Effector CD4-positive, alpha-beta T cell (primary cell): ENCODE measurements at regions not wholly inside any gene's neighbourhood (a gene's known extent, or its start where the extent isn't known, plus 50 kb on each side); places are given as distances from the start of the nearest gene placed in this dataset.

Experiments
- DNase-seq: peaks from one replicate; pipeline ENCODE4 v3.0.0-alpha.2; 2020

GRCh38 chr2:134191835-134192234 lies 62.0 kb upstream of the MGAT5 start:
- no peak for DNase-seq

GRCh38 chr2:134193006-134193405 lies 60.9 kb upstream of the MGAT5 start:
- DNase-seq, result no peak

- no peak for DNase-seq
Measured at GRCh38 chr2:134194519-134194918, 59.4 kb upstream of the MGAT5 start.

DNA sequence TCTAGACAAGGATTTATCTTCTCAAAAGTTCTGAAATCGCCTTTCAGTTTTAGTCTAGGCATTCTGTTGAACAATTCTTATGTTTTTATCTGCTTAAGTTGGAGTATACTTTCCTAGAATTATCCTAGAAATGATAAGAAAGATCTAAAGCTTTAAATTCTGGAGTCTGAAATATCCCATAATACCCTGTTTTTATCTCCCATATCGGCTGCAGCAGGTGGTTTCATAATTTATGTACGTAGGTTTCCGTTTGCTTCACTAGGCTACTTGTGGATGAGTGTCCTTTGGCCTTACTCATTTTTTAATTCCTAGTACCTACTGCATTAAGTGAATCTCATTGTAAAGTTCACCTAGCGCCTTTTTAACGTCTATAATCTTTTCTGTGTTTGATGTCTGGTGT lies 58.5 kb upstream of the MGAT5 start:
- no peak for DNase-seq

- no peak for DNase-seq
Measured at GRCh38 chr2:134197445-134197844, 56.4 kb upstream of the MGAT5 start.

- no peak for DNase-seq
Measured at GRCh38 chr2:134198006-134198634, 55.8 kb upstream of the MGAT5 start.

DNA sequence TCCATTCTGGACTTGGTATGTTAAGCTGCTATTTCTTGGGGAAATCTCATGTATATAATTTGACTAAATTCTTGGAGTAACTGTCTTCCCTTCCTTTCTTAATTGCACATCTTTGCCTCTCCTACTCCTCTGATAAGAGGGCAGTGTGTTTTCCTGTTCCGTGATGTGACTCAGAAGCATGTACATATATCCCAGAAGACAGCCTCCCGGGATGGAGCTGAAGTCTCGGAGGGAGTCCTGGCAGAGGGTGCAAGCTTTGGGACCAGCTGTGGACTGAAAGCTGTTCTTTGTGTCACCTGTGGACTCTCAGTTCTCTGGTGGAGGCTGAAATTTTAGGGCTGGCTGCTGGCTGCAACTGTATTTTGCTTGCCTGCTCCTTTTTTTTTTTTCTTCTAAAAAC lies 54.7 kb upstream of the MGAT5 start:
- no peak for DNase-seq

DNA sequence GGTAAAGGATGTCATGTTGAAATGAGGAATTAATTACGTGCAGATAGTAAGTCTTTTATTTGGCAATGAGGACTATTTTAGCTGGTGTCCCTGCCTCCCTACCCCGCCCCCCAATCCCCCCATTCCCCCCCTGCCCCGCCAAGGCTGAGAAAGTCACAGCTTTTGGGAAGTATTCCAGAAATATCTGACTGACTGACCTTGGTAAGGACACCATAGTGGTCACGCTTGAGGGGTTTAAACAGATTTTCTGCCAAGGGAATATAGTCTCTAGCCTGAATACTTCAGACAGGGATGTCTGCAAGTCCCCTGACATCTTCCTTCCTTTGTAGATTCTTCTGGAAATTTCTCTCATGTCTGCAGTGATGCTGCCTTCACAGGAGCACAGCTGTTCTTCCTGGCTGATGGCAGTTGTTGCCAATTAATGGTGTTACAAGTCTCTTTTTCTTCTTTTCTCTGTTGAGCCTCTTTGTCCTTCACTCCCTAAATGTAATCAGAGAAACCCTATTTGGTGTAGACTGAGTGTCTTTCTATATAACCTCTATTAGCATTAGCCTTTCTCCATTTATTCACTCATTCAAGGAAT lies 53.7 kb upstream of the MGAT5 start:
- no peak for DNase-seq

- no peak for DNase-seq
Measured at GRCh38 chr2:134201533-134201932, 52.3 kb upstream of the MGAT5 start.

DNA sequence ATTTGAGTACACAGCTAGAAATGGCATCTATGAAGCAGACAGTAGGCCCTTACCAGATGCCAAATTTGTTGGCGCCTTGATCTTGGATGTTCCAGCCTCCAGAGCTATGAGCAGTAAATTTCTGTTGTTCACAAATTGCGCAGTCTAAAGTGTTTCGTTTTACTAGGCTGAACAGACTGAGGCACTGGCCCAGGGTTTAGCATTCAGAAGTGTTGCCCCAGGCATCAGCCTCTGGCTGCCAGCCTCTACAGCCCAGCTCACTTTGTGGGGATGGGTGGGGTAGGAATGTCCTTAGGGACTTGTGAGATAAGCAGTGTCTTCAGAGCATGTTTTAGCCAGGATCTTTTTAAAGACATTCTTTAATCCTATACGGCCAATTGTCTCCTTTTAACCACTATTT lies 51.5 kb upstream of the MGAT5 start:
- DNase-seq, result no peak

GRCh38 chr2:134203175-134203574 lies 50.7 kb upstream of the MGAT5 start:
- no peak for DNase-seq
